ENCODE measurements at regions not wholly inside any gene's neighbourhood (a gene's known extent, or its start where the extent isn't known, plus 50 kb on each side); places are given as distances from the start of the nearest gene placed in this dataset.
"Not testable (repeated sequence)": the region's sequence is repeated elsewhere in the genome, so short reads cannot be mapped to it uniquely, and the experiment has no call there.

DNA sequence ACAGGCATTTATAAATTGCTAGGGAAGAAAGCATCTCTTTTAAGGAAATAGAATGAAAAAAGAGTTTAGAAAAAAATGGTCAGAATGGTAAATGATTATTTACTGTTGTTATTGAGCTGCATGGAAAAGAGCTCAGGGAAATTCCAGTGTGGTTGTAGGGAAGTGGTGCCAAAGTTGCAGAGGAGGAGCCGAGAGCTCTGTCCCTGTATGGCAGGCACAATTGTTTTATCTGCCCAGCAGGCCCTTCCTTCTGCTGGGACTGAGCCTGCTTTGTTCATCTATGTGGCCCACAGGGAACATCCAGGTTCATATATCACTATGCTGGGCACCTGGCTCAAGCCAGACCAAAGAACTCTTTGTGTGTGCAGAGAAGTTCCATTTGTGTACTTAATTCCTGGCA lies 80.8 kb upstream of the AGAP1 start:
- no peak for DNase-seq

- DNase-seq = no peak
Measured at GRCh38 chr2:235414422-235414821, 79.4 kb upstream of the AGAP1 start.

DNA sequence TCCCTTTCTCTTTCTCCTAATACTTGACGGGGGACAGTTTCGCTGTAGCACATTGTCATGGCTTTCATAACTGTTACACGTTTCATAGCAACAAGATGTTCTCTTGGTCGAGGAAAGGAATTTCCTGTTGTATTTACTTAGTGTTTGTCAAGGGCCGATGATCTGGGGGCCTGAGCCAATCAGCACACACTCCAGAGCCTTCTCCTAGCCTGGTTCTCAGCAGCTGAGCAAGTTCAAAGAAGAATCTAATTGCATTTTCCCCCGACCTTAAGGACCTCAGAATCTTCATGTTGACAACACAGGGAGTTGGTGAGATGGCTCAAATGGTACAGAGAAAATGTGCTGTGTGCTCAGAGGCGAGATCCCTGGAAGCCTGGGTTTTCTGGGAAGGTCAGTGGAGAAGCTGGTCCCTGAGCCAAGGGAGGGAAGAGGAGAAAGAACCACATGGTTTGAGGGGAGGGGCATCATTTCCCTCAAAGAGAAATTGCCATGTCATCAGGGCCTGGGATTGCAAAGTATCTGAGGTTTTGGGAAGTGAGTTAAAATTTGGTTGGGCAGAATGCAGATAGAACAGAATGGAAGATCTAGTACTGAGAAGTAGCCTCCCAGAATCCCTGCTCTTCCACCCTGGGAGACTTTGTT lies 76.9 kb upstream of the AGAP1 start:
- DNase-seq = no peak

GRCh38 chr2:235418918-235419317 lies 74.9 kb upstream of the AGAP1 start:
- no peak for DNase-seq

DNA sequence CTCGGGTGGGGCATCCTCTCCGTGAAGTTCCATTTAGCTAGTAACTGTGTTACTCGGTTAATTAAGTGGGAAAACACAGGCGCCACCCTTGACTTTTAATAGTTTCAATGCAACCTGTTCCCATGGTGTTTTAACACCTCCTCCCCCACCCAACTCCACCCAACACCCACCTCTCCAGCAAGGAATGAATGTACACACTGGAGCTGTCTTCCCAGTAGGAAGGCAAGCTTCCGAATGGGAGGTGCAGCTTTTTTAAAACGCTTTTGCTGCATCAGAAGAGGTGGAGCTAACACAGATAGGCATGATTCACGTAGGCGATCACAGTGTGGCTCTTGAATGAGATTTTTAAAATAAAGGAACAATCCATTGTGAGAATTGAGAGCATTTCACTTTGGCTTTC lies 73.8 kb upstream of the AGAP1 start:
- DNase-seq = no peak

DNA sequence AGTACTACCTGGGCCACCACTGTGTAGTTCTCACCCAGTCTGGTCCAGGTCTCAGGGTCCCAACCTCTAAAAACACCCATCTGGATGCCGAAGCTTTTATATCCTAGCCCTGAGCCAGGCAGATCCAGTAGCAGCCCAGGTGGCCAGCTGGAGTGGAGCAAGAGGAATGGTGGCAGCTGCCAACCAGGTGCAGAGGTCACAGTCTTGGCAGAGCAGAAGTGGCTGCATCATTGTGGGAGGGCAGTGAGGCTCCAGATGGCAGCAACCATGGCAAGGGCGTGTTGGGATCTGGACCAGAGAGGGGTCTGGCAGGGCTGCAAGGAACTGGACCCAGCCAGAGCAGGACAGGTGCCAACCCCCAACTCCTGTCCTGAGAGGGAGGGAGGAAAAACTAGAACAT lies 72.2 kb upstream of the AGAP1 start:
- no peak for DNase-seq

DNA sequence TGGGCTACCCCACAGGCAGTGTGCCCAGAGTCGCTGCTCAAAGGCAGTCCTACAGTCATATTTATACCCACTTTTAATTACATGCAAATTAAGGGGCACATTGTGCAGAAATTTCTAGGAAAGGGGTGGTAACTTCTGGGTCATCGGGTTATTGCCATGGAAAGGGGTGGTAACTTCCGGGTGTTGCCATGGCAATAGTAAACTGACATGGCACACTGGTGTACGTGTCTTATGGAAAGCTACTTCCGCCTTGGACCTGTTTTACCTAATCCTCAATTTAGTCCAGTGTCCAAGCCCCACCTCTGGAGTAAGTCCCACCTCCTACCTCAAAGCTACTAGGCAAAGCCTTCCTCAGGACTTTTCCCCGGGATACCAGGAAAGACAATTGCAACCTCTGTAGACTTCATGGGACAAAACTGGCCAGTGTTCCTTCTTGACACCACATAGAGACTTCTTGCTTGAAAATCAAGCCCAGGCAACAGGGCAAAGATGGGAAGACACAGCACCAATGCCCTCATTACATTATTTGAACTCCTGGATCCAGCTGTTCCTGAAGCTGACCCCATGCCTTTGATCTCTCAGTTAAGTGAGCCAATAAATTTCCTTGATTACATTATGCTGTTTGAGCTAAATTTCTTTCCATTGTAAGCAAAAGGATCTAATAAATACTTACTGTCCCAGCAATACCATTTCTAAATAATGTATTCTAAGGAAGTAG lies 63.3 kb upstream of the AGAP1 start:
- DNase-seq = no peak

DNA sequence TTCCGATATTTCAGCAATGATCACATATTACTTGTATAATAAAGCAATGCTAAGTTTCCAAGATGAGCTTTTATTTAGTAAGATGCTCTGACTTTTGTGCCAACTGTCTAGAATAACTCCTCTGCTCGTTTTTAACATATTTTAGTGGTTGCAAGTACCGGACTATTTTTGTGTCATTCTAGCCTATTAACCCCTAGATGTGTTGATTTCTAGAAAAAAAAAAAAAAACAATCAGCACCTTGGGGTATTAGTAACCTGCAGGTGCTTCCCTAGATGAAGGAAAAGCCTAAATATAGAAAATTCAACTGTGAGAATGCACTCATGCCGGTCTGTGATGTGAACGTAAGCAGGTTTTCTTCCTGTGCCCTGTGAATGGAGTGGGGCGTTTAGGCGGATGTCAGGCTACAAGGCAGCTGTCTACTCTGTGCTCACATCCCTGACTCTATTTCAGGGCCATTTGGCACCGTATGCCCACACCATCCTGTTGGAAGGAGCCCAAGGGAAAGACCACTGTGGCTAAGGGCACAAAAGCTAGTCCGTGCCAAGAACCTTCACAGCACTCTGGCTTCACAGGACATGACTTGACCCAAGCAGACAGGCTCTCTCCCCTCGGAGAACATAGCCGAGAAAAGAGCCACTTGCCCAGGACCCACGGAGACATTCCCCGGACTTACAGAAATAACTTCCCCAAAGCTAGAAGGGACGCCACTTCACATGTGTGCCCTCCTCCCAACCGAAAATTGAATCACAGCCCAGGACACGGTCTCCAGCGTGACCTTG lies 60.9 kb upstream of the AGAP1 start:
- no peak for DNase-seq

DNA sequence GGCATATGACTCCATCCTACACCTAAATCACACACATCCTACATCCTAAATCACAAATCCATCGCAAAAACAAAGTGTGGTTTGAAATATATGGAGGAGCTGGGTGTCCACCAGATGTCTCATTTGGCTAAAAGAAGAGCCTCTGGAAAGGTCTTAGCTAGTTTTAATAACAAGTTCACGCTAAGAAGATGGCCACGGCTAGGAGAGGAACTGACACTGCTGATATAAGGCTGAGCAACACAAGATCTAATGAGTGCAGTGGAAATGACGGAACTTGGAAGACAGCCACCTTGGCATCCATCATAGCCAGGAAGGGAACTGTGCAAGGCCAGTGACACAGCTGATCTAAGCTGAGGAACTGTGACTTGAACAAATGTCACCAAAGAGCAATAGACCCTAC lies 60.0 kb upstream of the AGAP1 start:
- DNase-seq = no peak

GRCh38 chr2:235439959-235440662 lies 53.7 kb upstream of the AGAP1 start:
- no peak for DNase-seq

- DNase-seq = not testable (repeated sequence)
Measured at GRCh38 chr2:235443580-235443979, 50.3 kb upstream of the AGAP1 start.
